H1 (cell line): ENCODE measurements at regions not wholly inside any gene's neighbourhood (a gene's known extent, or its start where the extent isn't known, plus 50 kb on each side); places are given as distances from the start of the nearest gene placed in this dataset.

ENCODE experiments used
- BCL11A ChIP-seq, 2 experiments: IDR thresholded peaks; one replicate each; pipeline ENCODE4 v1.6.1; 2011; ENCODE audit warnings: low read depth in 2 of 2, low read length in 2 of 2, mild to moderate bottlenecking in 2 of 2
- CHD2 ChIP-seq: IDR thresholded peaks from 2 replicates; pipeline ENCODE4 v1.6.1; 2012; ENCODE audit warnings: low read length, improper control_type of control experiment
- CTCF ChIP-seq, 3 experiments: IDR thresholded peaks; 1 replicate in 2 of 3; 2 replicates in 1 of 3; pipeline versions ENCODE4 v1.5.1 to v1.6.1; 2011; ENCODE audit warnings: low read length in 3 of 3, mild to moderate bottlenecking in 3 of 3, inconsistent platforms in 2 of 3, low read depth in 1 of 3, moderate library complexity in 1 of 3; ENCODE audit not compliant: insufficient read depth in 1 of 3; ENCODE audit errors: control extremely low read depth in 1 of 3
- EP300 ChIP-seq, 2 experiments: IDR thresholded peaks; 1 replicate in 1 of 2; 2 replicates in 1 of 2; pipeline ENCODE4 v1.6.1; 2011 to 2012; ENCODE audit warnings: low read depth in 2 of 2, low read length in 2 of 2, mild to moderate bottlenecking in 2 of 2, borderline replicate concordance in 1 of 2, inconsistent platforms in 1 of 2, moderate library complexity in 1 of 2
- EZH2 ChIP-seq: fragments of 200-600 bp; sonication (generic); IDR thresholded peaks from 2 replicates; pipeline ENCODE4 v1.7.1; 2012; ENCODE audit warnings: low read depth, mild to moderate bottlenecking, moderate library complexity, low read length, inconsistent platforms; ENCODE audit not compliant: severe bottlenecking
- GTF2F1 ChIP-seq: IDR thresholded peaks from 2 replicates; pipeline ENCODE4 v1.6.1; 2012; ENCODE audit warnings: low read depth, low read length, improper control_type of control experiment, borderline replicate concordance
- JUN ChIP-seq: IDR thresholded peaks from 2 replicates; pipeline ENCODE4 v1.6.1; 2011; ENCODE audit warnings: low read depth, mild to moderate bottlenecking, improper control_type of control experiment, low read length
- JUND ChIP-seq: IDR thresholded peaks from 2 replicates; pipeline ENCODE4 v1.6.1; 2011; ENCODE audit warnings: mild to moderate bottlenecking, improper control_type of control experiment, low read length
- POLR2A ChIP-seq, 2 experiments: IDR thresholded peaks; 1 replicate in 1 of 2; 2 replicates in 1 of 2; pipeline ENCODE4 v1.6.1; 2011; ENCODE audit warnings: low read depth in 2 of 2, low read length in 2 of 2, mild to moderate bottlenecking in 2 of 2; ENCODE audit errors: control extremely low read depth in 1 of 2
- RFX5 ChIP-seq: IDR thresholded peaks from 2 replicates; pipeline ENCODE4 v1.6.1; 2011; ENCODE audit warnings: low read depth, low read length, improper control_type of control experiment, borderline replicate concordance
- SIN3A ChIP-seq, 2 experiments: IDR thresholded peaks in 1 of 2; conservative IDR thresholded peaks in 1 of 2; 2 replicates each; pipeline ENCODE4 v1.6.1; 2011 to 2012; ENCODE audit warnings: low read length in 2 of 2, improper control_type of control experiment in 1 of 2, low read depth in 1 of 2, mild to moderate bottlenecking in 1 of 2
- YY1 ChIP-seq: IDR thresholded peaks from 2 replicates; pipeline ENCODE4 v1.6.1; 2011; ENCODE audit warnings: low read depth, mild to moderate bottlenecking, low read length

- TF ChIP-seq JUND (no peak), POLR2A (IDR thresholded peaks at IDR 0.05; ENCODE audit: control extremely low read depth in 1 of 2, low read depth in 2 of 2, low read length in 2 of 2) (no peak), RFX5 (no peak), YY1 (no peak), EP300 (IDR thresholded peaks at IDR 0.05; ENCODE audit: borderline replicate concordance in 1 of 2, low read depth in 2 of 2, low read length in 2 of 2) (no peak), CTCF (IDR thresholded peaks at IDR 0.05; ENCODE audit: control extremely low read depth in 1 of 3, insufficient read depth in 1 of 3, low read depth in 1 of 3, low read length in 3 of 3) (no peak), EZH2 (no peak), CHD2 (no peak), SIN3A (conservative IDR thresholded peaks at IDR 0.05 in 1 of 2, IDR thresholded peaks at IDR 0.05 in 1 of 2; ENCODE audit: low read depth in 1 of 2, low read length in 2 of 2) (no peak), GTF2F1 (no peak), JUN (no peak), BCL11A (IDR thresholded peaks at IDR 0.05; ENCODE audit: low read depth in 2 of 2, low read length in 2 of 2) (no peak)
Measured at GRCh38 chr1:188127507-188127906, 1298.8 kb downstream of the PLA2G4A start.
